ENCODE measurements at regions not wholly inside any gene's neighbourhood (a gene's known extent, or its start where the extent isn't known, plus 50 kb on each side); places are given as distances from the start of the nearest gene placed in this dataset.

GRCh38 chr16:86729686-86730085, 151.3 kb downstream of the FOXL1 start:
- no peak for TF ChIP-seq CTCF (IDR thresholded peaks at IDR 0.05)
- TF ChIP-seq POLR2A (IDR thresholded peaks at IDR 0.05): no peak

Measured in heart left ventricle (tissue), 13 donors.